Neutrophil (primary cell): ENCODE measurements at regions not wholly inside any gene's neighbourhood (a gene's known extent, or its start where the extent isn't known, plus 50 kb on each side); places are given as distances from the start of the nearest gene placed in this dataset.

Experiments
- H3K27ac ChIP-seq: fragments of 200-600 bp; sonication (generic); 2 replicates; pipeline ENCODE4 v1.5.1; 2016; ENCODE audit warnings: mild to moderate bottlenecking, moderate library complexity
- H3K27me3 ChIP-seq: fragments of 200-600 bp; sonication (generic); 2 replicates; pipeline ENCODE4 v1.6.0; 2016; ENCODE audit warnings: mild to moderate bottlenecking
- H3K36me3 ChIP-seq: fragments of 200-600 bp; sonication (generic); 2 replicates; pipeline ENCODE4 v1.5.1; 2017
- H3K4me1 ChIP-seq, 2 experiments: fragments of 200-600 bp in 1 of 2; sonication (generic) in 1 of 2; 1 replicate in 1 of 2; 2 replicates in 1 of 2; pipeline versions ENCODE4 v1.5.1 to v1.6.1; 2013 to 2016; ENCODE audit warnings: low read depth in 1 of 2, low read length in 1 of 2, mild to moderate bottlenecking in 1 of 2, moderate library complexity in 1 of 2; ENCODE audit not compliant: control insufficient read depth in 1 of 2, insufficient read depth in 1 of 2
- H3K4me3 ChIP-seq, 2 experiments: fragments of 200-600 bp in 1 of 2; sonication (generic) in 1 of 2; 1 replicate in 1 of 2; 2 replicates in 1 of 2; pipeline ENCODE4 v1.5.1; 2013 to 2016; ENCODE audit warnings: low read depth in 1 of 2, low read length in 1 of 2, mild to moderate bottlenecking in 1 of 2, moderate library complexity in 1 of 2
- H3K9me3 ChIP-seq: fragments of 200-600 bp; sonication (generic); 2 replicates; pipeline ENCODE4 v1.5.1; 2016
- CTCF ChIP-seq: fragments of 200-600 bp; sonication (generic); IDR thresholded peaks from 2 replicates; pipeline ENCODE4 v1.5.1; 2016; ENCODE audit warnings: antibody characterized with exemption

GRCh38 chrX:68994891-68995255 is 166.1 kb downstream of the EFNB1 start:
- Histone ChIP-seq H3K9me3 (no peaks in the 10 kb centered on the region), H3K36me3 (no peaks in the 10 kb centered on the region), H3K27ac (no peak overlapping the region), H3K27me3 (no peaks in the 10 kb centered on the region), H3K4me3 (no peak overlapping the region), H3K4me1 (no peaks in the 10 kb centered on the region)
- no peak for TF ChIP-seq CTCF

- H3K27me3 ChIP-seq: no peaks in the 10 kb centered on the region
- no peaks in the 10 kb centered on the region for H3K36me3 ChIP-seq
- no peak for TF ChIP-seq CTCF
- no peak overlapping the region for H3K27ac ChIP-seq
- no peak overlapping the region for H3K4me3 ChIP-seq
- no peaks in the 10 kb centered on the region for H3K4me1 ChIP-seq
- no peaks in the 10 kb centered on the region for H3K9me3 ChIP-seq
Measured at GRCh38 chrX:68994135-68994890, 165.5 kb downstream of the EFNB1 start.

- H3K27me3 ChIP-seq: no peaks in the 10 kb centered on the region
- H3K27ac ChIP-seq: no peak overlapping the region
- TF ChIP-seq CTCF: no peak
Measured at GRCh38 chrX:68992821-68993397, 164.1 kb downstream of the EFNB1 start.

GRCh38 chrX:68991691-68992345 is 163.0 kb downstream of the EFNB1 start:
- Histone ChIP-seq H3K9me3 (no peaks in the 10 kb centered on the region), H3K4me3 (no peak overlapping the region), H3K36me3 (no peaks in the 10 kb centered on the region), H3K4me1 (no peaks in the 10 kb centered on the region), H3K27me3 (no peaks in the 10 kb centered on the region), H3K27ac (no peak overlapping the region)
- no peak for TF ChIP-seq CTCF

More at GRCh38 chrX:68992821-68993397, 164.1 kb downstream of the EFNB1 start:
- Histone ChIP-seq H3K4me3 (no peak overlapping the region), H3K36me3 (no peaks in the 10 kb centered on the region), H3K9me3 (no peaks in the 10 kb centered on the region), H3K4me1 (no peaks in the 10 kb centered on the region)

GRCh38 chrX:68990948-68991347 is 162.1 kb downstream of the EFNB1 start:
- Histone ChIP-seq H3K9me3 (no peaks in the 10 kb centered on the region), H3K4me3 (no peak overlapping the region), H3K4me1 (no peaks in the 10 kb centered on the region), H3K36me3 (no peaks in the 10 kb centered on the region), H3K27ac (no peak overlapping the region), H3K27me3 (no peaks in the 10 kb centered on the region)
- no peak for TF ChIP-seq CTCF
